Skeletal muscle tissue (tissue), 3 donors: ENCODE measurements at regions not wholly inside any gene's neighbourhood (a gene's known extent, or its start where the extent isn't known, plus 50 kb on each side); places are given as distances from the start of the nearest gene placed in this dataset.

Experiments
- H3K27ac ChIP-seq: one replicate; pipeline ENCODE4 v1.7.0; 2013; ENCODE audit warnings: mild to moderate bottlenecking, low read depth, low read length, inconsistent platforms
- H3K27me3 ChIP-seq, 3 donors: one replicate each; pipeline ENCODE4 v1.7.0; 2013; ENCODE audit warnings: low read length in 3 of 3; ENCODE audit not compliant: control insufficient read depth in 3 of 3, insufficient read depth in 3 of 3
- H3K36me3 ChIP-seq, 3 donors: one replicate each; pipeline ENCODE4 v1.7.0; 2013; ENCODE audit warnings: low read length in 3 of 3; ENCODE audit not compliant: control insufficient read depth in 3 of 3, insufficient read depth in 3 of 3
- H3K4me1 ChIP-seq, 3 donors: one replicate each; pipeline ENCODE4 v1.7.0; 2013; ENCODE audit warnings: low read length in 3 of 3, mild to moderate bottlenecking in 3 of 3; ENCODE audit not compliant: control insufficient read depth in 3 of 3, insufficient read depth in 3 of 3
- H3K4me3 ChIP-seq, 3 donors: one replicate each; pipeline ENCODE4 v1.7.0; 2013; ENCODE audit warnings: low read length in 3 of 3
- H3K9ac ChIP-seq, 3 donors: one replicate each; pipeline ENCODE4 v1.7.0; 2013; ENCODE audit warnings: low read length in 3 of 3, mild to moderate bottlenecking in 3 of 3, moderate library complexity in 2 of 3, low read depth in 1 of 3
- H3K9me3 ChIP-seq, 3 donors: one replicate each; pipeline ENCODE4 v1.7.0; 2013; ENCODE audit warnings: low read length in 3 of 3; ENCODE audit not compliant: control insufficient read depth in 3 of 3
- donor health status: Osteomylitis.

DNA sequence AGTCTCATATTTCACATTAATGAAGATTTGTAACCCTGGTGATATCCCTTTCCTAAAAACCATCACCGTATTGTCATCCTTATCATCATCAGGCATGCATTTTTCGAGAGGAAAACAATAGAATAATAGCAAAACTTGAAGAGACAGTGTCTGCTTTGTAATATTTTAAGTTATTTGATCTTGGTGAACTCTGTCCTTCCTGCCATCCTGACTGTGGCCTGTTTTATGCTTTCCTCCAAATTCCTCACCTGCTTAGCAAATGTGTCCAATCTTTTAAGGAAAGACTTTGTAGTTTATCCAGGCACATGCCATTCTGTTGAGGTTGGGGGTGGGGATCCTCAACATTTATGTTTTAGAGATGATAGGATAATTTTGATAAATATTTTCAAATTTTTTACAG lies 306.1 kb upstream of the COL8A1 start:
- Histone ChIP-seq H3K4me1 (no peaks in the 10 kb centered on the region), H3K27ac (no peak overlapping the region), H3K4me3 (no peak overlapping the region), H3K9me3 (no peaks in the 10 kb centered on the region), H3K9ac (no peak overlapping the region), H3K36me3 (no peaks in the 10 kb centered on the region), H3K27me3 (no peaks in the 10 kb centered on the region)

DNA sequence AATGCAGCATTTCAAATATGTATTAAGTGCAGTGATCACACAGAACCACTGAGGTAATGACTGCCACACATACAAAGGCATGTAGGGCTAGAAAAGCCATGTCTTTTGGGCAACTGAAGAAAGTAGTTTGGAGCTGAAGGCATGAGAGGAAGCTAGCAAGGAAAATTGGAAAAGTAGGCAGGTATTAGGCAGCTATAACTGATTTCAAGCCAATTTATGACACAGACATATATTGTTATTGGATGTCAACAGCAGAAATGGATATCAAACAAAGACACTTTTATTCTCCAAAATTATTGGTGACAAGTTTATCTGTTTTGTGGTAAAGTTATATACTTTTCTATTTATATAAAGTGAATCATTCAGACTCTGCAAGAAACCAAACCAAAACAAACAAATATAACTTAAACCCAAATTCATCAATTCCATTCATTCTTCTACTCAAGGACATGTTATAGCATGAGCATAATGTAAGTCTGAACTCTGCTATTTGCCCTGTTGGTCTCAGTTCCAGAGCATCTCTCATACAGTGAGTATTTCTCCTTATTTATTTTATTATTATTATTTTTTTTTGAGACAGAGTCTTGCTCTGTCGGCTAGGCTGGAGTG lies 307.4 kb upstream of the COL8A1 start:
- H3K4me1 ChIP-seq = no peaks in the 10 kb centered on the region
- no peak overlapping the region for H3K4me3 ChIP-seq
- H3K36me3 ChIP-seq = no peaks in the 10 kb centered on the region

DNA sequence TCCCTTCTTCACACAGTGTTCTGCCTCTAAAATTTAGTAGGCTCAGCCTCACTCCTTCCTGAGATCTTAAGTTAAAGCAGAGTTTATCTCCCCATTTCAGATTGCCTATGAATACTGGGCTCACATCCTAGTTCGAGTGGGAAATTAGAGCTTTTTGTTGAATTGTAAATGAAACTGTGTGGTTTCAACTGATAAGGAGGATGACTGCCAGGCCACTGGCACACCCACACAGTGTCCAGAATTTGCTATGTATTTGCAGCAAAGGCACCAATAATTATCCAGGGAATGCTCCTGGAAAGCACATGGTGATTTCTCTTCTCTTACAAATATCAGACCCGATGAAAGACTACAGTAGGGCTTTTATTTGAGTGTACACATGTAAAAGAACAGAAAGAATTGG lies 308.1 kb upstream of the COL8A1 start:
- Histone ChIP-seq H3K4me1 (no peaks in the 10 kb centered on the region), H3K27me3 (no peaks in the 10 kb centered on the region), H3K4me3 (no peak overlapping the region), H3K9me3 (no peaks in the 10 kb centered on the region), H3K36me3 (no peaks in the 10 kb centered on the region), H3K9ac (no peak overlapping the region), H3K27ac (no peak overlapping the region)

More for the DNA sequence above, 307.4 kb upstream of the COL8A1 start:
- no peak overlapping the region for H3K9ac ChIP-seq
- no peaks in the 10 kb centered on the region for H3K9me3 ChIP-seq
- no peaks in the 10 kb centered on the region for H3K27me3 ChIP-seq
- H3K27ac ChIP-seq = no peak overlapping the region

DNA sequence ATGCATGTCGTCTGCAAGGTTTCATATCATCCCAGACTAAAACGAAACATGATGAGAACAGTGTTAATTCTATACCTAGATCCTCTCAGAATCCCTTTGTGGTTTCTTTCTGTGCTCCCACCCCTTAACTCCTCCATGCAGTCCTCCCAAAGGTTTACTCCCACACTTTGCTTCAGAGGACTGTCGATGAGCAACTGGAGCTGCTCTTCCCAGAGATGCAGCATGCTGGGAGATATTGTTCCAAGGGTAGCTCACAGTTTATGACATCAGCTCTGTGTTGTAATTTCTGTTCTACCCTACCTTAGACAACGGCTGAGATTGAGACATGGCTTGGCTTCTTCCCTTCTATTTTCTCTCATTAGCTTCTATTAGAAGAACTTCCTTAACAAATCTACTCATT lies 313.0 kb upstream of the COL8A1 start:
- H3K27me3 ChIP-seq = no peaks in the 10 kb centered on the region
- H3K4me3 ChIP-seq = no peak overlapping the region
- H3K9ac ChIP-seq = no peak overlapping the region
- H3K4me1 ChIP-seq = no peaks in the 10 kb centered on the region
- H3K36me3 ChIP-seq = no peaks in the 10 kb centered on the region
- H3K27ac ChIP-seq = no peak overlapping the region
- no peaks in the 10 kb centered on the region for H3K9me3 ChIP-seq

DNA sequence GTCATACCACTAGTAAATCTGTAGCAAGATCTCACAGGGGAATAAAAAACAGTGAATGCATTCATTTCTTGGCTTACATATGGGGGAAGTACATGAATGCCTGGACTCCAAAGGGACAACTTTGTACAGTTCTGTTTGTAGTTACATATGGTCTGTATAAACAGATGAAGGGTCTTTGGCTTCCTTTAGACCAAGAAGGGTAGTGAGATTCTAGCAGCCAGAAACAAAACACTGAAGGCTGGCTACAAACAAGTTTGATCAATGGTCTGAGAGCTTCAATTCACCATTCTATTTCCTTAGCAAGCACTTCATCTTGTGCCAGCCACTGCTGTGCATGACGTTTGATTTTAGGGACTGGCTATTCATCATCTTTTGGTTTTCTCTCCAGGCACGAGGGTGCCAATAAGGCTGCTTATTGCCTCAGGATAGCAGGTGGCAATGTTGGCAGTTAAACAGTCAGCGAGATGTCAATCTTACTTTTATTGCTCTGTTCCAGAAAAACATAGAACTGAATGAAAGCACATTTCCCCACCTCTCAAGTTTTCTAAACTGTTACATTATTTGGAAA lies 313.7 kb upstream of the COL8A1 start:
- Histone ChIP-seq H3K36me3 (no peaks in the 10 kb centered on the region), H3K9ac (no peak overlapping the region), H3K4me3 (no peak overlapping the region), H3K4me1 (no peaks in the 10 kb centered on the region), H3K27me3 (no peaks in the 10 kb centered on the region), H3K9me3 (no peaks in the 10 kb centered on the region), H3K27ac (no peak overlapping the region)

DNA sequence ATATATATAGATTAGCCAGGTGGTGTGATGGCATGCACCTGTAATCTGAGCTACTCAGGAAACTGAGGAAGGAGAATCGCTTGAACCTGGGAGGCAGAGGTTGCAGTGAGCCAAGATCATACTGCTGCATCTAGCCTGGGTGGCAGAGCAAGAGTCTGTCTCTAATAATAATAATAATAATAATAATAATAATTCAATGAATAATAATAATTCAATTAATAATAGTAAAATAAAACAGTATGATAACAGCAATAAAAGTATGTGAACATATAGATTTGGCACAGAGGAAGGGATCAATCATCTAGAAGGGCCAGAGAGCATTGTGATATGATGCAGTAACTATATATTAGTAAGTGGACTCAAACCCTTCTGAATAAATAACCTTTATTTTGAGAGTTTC lies 314.5 kb upstream of the COL8A1 start:
- Histone ChIP-seq H3K9ac (no peak overlapping the region), H3K27me3 (no peaks in the 10 kb centered on the region), H3K4me1 (no peaks in the 10 kb centered on the region), H3K36me3 (no peaks in the 10 kb centered on the region), H3K9me3 (no peaks in the 10 kb centered on the region), H3K4me3 (no peak overlapping the region), H3K27ac (no peak overlapping the region)

DNA sequence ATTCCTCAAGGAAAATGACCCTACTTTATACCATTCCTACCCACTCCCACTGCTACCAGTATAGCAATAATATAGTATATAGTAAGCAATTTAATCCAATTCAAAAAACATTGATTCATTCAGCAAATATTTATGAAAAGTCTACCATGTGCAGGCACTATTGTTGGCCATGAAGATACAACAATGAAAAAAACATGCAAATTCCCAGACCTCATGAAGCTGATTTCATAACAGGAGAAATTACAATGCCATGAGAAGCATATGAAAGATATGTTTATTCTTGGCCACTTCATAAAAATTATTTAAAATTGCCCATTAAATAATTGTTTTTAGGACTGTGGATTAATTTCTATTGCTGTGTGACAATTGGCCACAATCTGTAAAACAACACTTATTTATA lies 315.8 kb upstream of the COL8A1 start:
- no peaks in the 10 kb centered on the region for H3K4me1 ChIP-seq
- no peaks in the 10 kb centered on the region for H3K27me3 ChIP-seq
- no peak overlapping the region for H3K4me3 ChIP-seq
- H3K27ac ChIP-seq = no peak overlapping the region
- H3K9ac ChIP-seq = no peak overlapping the region
- no peaks in the 10 kb centered on the region for H3K9me3 ChIP-seq
- no peaks in the 10 kb centered on the region for H3K36me3 ChIP-seq

DNA sequence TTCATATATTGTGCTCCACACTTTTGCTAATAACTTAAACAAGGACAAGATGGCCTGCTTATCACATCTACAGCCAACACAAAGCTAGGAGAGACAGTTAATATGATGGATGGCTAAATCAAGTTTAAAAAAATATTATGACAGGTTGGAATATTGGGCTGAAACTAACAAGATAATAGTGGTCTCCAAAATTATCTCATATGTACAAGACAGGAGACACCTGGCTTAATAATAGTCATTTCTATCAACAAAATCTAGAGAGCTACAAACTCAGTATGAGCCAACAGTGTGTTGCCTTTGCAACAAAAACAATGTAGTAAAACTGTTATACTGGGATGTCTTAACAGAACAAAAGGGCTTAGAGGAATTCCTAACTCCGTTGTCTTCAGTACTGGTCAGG lies 317.1 kb upstream of the COL8A1 start:
- Histone ChIP-seq H3K9me3 (no peaks in the 10 kb centered on the region), H3K4me3 (no peak overlapping the region), H3K27ac (no peak overlapping the region), H3K36me3 (no peaks in the 10 kb centered on the region), H3K27me3 (no peaks in the 10 kb centered on the region), H3K9ac (no peak overlapping the region), H3K4me1 (no peaks in the 10 kb centered on the region)

DNA sequence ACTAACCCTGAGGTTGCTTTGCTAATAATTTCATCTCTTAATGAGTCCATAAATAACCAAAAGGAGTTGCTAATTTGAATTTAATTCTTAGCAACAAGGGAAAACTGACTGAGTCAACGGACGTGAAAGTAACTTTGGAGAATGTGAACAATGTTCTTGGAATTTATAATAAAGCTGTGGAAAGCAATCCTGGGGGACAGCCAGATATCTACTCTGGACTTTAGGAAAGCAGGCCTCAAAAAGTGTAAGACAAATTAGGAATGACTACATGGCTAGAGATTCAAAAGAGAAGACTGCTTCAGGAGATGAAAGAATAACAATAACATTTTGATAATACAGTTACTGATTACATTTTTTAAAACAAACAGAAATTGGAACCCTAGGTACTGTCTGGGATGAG lies 318.4 kb upstream of the COL8A1 start:
- Histone ChIP-seq H3K36me3 (no peaks in the 10 kb centered on the region), H3K9me3 (no peaks in the 10 kb centered on the region), H3K27ac (no peak overlapping the region), H3K4me1 (no peaks in the 10 kb centered on the region), H3K4me3 (no peak overlapping the region), H3K27me3 (no peaks in the 10 kb centered on the region), H3K9ac (no peak overlapping the region)

DNA sequence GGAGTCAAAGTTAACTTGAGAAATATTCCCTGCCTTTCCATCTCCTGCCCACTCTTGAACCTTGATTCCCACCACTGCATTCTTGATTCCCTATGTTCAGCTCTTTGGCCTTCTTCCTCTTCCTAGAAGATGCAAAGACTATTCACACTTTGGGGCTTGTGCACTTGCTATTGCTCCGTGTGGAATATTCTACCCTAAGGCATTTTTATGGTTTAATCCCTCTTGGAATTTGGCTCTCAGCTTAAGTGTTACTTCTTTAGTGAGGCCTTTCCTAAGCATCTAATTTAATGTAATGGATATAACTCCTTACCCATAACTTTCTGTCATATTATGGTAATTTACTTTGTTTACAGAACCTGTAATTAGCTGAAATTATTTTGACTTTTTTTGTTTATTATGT lies 318.9 kb upstream of the COL8A1 start:
- H3K27me3 ChIP-seq = no peaks in the 10 kb centered on the region
- H3K9me3 ChIP-seq = no peaks in the 10 kb centered on the region
- H3K36me3 ChIP-seq = no peaks in the 10 kb centered on the region
- H3K4me3 ChIP-seq = no peak overlapping the region
- no peaks in the 10 kb centered on the region for H3K4me1 ChIP-seq
- H3K9ac ChIP-seq = no peak overlapping the region
- no peak overlapping the region for H3K27ac ChIP-seq
